ENCODE measurements at regions not wholly inside any gene's neighbourhood (a gene's known extent, or its start where the extent isn't known, plus 50 kb on each side); places are given as distances from the start of the nearest gene placed in this dataset.

GRCh38 chr4:19135895-19136633, 1114.5 kb upstream of the LCORL start:
- no peak for TF ChIP-seq EZH2phosphoT487 (conservative IDR thresholded peaks at IDR 0.05; ENCODE audit: low read length)
- no peak for TF ChIP-seq CTCF (IDR thresholded peaks at IDR 0.05; ENCODE audit: insufficient read depth, low read length, poor library complexity, severe bottlenecking)
- H2AFZ ChIP-seq (ENCODE audit: low read depth, low read length, severe bottlenecking) = no peak overlapping the region

DNA sequence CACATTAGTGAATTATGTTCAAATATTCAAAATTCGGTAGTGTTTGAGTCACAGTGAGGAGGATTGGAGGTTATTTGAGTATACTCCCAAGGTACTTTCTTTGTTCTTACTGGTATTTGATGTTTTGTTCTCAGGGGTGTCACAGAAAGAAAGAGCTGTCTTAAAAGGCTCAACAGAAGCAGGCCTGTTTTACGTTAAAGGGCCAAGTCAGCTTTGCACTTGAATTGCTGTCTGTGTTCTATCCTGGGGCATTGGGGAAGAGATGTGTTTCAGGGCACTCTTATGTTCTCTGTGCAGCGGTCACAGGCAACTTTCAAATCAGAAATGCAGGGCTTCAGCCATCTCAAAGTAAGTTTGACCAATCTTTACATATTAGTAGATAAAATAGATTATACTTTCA, 1113.1 kb upstream of the LCORL start:
- no peaks in the 10 kb centered on the region for H3K79me2 ChIP-seq (ENCODE audit: insufficient read depth, low read length)
- H3K27me3 ChIP-seq (ENCODE audit: low read length) = no peaks in the 10 kb centered on the region
- TF ChIP-seq EZH2phosphoT487 (conservative IDR thresholded peaks at IDR 0.05; ENCODE audit: low read length) (no peak), CTCF (IDR thresholded peaks at IDR 0.05; ENCODE audit: insufficient read depth, low read length, poor library complexity, severe bottlenecking) (no peak)
- H3F3A ChIP-seq (ENCODE audit: insufficient read depth) = no peaks in the 10 kb centered on the region
- no peaks in the 10 kb centered on the region for H3K9me3 ChIP-seq (ENCODE audit: insufficient read depth, low read length)
- no peak overlapping the region for H3K4me3 ChIP-seq (ENCODE audit: insufficient read depth, low read length, poor library complexity, severe bottlenecking)
- H3K9me2 ChIP-seq (replicated peaks; ENCODE audit: insufficient read depth, low read length) = no peaks in the 10 kb centered on the region
- H3K36me3 ChIP-seq (ENCODE audit: low read length) = no peaks in the 10 kb centered on the region
- H2AFZ ChIP-seq (ENCODE audit: low read depth, low read length, severe bottlenecking) = no peak overlapping the region
- no peak overlapping the region for H3K4me2 ChIP-seq (ENCODE audit: low read depth, low read length, poor library complexity, severe bottlenecking)
- no peak overlapping the region for H3K27ac ChIP-seq (ENCODE audit: low read depth, low read length)
- H4K20me1 ChIP-seq (ENCODE audit: low read depth, low read length) = no peaks in the 10 kb centered on the region
- no peak overlapping the region for H3K9ac ChIP-seq (ENCODE audit: low read length)

More at GRCh38 chr4:19135895-19136633, 1114.5 kb upstream of the LCORL start:
- Histone ChIP-seq H3K36me3 (ENCODE audit: low read length) (no peaks in the 10 kb centered on the region), H3K27me3 (ENCODE audit: low read length) (no peaks in the 10 kb centered on the region), H3K27ac (ENCODE audit: low read depth, low read length) (no peak overlapping the region), H3K9ac (ENCODE audit: low read length) (no peak overlapping the region), H3K79me2 (ENCODE audit: insufficient read depth, low read length) (no peaks in the 10 kb centered on the region), H4K20me1 (ENCODE audit: low read depth, low read length) (no peaks in the 10 kb centered on the region), H3F3A (ENCODE audit: insufficient read depth) (no peaks in the 10 kb centered on the region), H3K9me3 (ENCODE audit: insufficient read depth, low read length) (no peaks in the 10 kb centered on the region), H3K4me3 (ENCODE audit: insufficient read depth, low read length, poor library complexity, severe bottlenecking) (no peak overlapping the region), H3K9me2 (replicated peaks; ENCODE audit: insufficient read depth, low read length) (no peaks in the 10 kb centered on the region), H3K4me2 (ENCODE audit: low read depth, low read length, poor library complexity, severe bottlenecking) (no peak overlapping the region)

DNA sequence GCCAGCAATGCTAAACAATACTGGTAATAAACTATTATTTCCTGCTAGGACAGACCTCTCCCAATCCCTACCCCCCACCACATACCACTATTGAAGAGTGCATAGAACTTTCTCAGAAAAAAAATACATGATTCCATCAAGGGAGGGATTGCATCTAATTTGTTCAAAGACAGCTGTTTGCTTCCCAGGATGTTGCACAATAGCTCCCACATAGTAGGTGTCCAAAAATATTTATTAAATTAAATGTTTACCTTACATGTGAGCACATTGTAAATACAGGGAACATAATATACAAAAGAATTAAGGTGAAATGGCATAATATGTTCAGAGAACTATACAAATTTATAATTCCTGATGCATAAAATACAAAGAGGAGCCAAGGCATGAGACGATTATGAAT, 1111.8 kb upstream of the LCORL start:
- Histone ChIP-seq H3K4me2 (ENCODE audit: low read depth, low read length, poor library complexity, severe bottlenecking) (no peak overlapping the region), H4K20me1 (ENCODE audit: low read depth, low read length) (no peaks in the 10 kb centered on the region), H3F3A (ENCODE audit: insufficient read depth) (no peaks in the 10 kb centered on the region), H3K79me2 (ENCODE audit: insufficient read depth, low read length) (no peaks in the 10 kb centered on the region), H3K4me3 (ENCODE audit: insufficient read depth, low read length, poor library complexity, severe bottlenecking) (no peak overlapping the region), H3K9me3 (ENCODE audit: insufficient read depth, low read length) (no peaks in the 10 kb centered on the region), H3K9ac (ENCODE audit: low read length) (no peak overlapping the region), H3K9me2 (replicated peaks; ENCODE audit: insufficient read depth, low read length) (no peaks in the 10 kb centered on the region), H3K27me3 (ENCODE audit: low read length) (no peaks in the 10 kb centered on the region), H3K36me3 (ENCODE audit: low read length) (no peaks in the 10 kb centered on the region), H2AFZ (ENCODE audit: low read depth, low read length, severe bottlenecking) (no peak overlapping the region), H3K27ac (ENCODE audit: low read depth, low read length) (no peak overlapping the region)
- no peak for TF ChIP-seq CTCF (IDR thresholded peaks at IDR 0.05; ENCODE audit: insufficient read depth, low read length, poor library complexity, severe bottlenecking)
- TF ChIP-seq EZH2phosphoT487 (conservative IDR thresholded peaks at IDR 0.05; ENCODE audit: low read length) = no peak

Measured in SU-DHL-6 (cell line).